GM12874 (cell line): ENCODE measurements at regions not wholly inside any gene's neighbourhood (a gene's known extent, or its start where the extent isn't known, plus 50 kb on each side); places are given as distances from the start of the nearest gene placed in this dataset.

Source experiments
- CTCF ChIP-seq: IDR thresholded peaks from 2 replicates; pipeline ENCODE4 v1.5.1; 2011; ENCODE audit warnings: low read depth, mild to moderate bottlenecking, control low read depth, low read length, moderate library complexity; ENCODE audit not compliant: insufficient read depth

GRCh38 chr14:39860596-39861228, 428.5 kb upstream of the FBXO33 start:
- TF ChIP-seq CTCF: no peak

- TF ChIP-seq CTCF: no peak
These were observed 427.1 kb upstream of the FBXO33 start for GRCh38 chr14:39859314-39859713.

- no peak for TF ChIP-seq CTCF
These were observed 425.3 kb upstream of the FBXO33 start for GRCh38 chr14:39857376-39858055.

GRCh38 chr14:39853441-39853840, 421.2 kb upstream of the FBXO33 start:
- TF ChIP-seq CTCF: no peak

GRCh38 chr14:39851202-39851601, 419.0 kb upstream of the FBXO33 start:
- TF ChIP-seq CTCF: no peak

- no peak for TF ChIP-seq CTCF
These were observed 415.6 kb upstream of the FBXO33 start for GRCh38 chr14:39847852-39848251.

GRCh38 chr14:39847194-39847593, 415.0 kb upstream of the FBXO33 start:
- no peak for TF ChIP-seq CTCF
